ENCODE measurements at regions not wholly inside any gene's neighbourhood (a gene's known extent, or its start where the extent isn't known, plus 50 kb on each side); places are given as distances from the start of the nearest gene placed in this dataset.

DNA sequence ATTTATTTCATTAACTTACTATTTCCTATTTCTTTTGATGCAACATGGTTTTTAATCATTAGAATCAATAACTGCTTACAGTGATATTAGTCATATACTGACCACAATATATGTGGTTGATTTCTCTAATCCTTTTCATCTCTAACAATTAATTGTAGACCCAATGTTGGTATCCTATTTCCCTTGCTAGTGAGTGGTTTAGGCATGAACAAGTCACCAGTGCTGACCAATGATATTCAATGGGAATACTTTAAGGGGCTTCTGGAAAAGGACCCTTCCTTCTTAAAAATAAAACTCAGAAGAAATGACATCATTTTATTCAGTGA is 672.4 kb upstream of the GRAMD2B start:
- DNase-seq (ENCODE audit: low read depth), result no peak
- H3K4me3 ChIP-seq (ENCODE audit: control insufficient read depth, low read depth, low read length), result no peak overlapping the region
- TF ChIP-seq, protein P1, sequence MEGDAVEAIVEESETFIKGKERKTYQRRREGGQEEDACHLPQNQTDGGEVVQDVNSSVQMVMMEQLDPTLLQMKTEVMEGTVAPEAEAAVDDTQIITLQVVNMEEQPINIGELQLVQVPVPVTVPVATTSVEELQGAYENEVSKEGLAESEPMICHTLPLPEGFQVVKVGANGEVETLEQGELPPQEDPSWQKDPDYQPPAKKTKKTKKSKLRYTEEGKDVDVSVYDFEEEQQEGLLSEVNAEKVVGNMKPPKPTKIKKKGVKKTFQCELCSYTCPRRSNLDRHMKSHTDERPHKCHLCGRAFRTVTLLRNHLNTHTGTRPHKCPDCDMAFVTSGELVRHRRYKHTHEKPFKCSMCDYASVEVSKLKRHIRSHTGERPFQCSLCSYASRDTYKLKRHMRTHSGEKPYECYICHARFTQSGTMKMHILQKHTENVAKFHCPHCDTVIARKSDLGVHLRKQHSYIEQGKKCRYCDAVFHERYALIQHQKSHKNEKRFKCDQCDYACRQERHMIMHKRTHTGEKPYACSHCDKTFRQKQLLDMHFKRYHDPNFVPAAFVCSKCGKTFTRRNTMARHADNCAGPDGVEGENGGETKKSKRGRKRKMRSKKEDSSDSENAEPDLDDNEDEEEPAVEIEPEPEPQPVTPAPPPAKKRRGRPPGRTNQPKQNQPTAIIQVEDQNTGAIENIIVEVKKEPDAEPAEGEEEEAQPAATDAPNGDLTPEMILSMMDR (conservative IDR thresholded peaks at IDR 0.05; ENCODE audit: control insufficient read depth, insufficient read depth, low read depth, low read length), result no peak

DNA sequence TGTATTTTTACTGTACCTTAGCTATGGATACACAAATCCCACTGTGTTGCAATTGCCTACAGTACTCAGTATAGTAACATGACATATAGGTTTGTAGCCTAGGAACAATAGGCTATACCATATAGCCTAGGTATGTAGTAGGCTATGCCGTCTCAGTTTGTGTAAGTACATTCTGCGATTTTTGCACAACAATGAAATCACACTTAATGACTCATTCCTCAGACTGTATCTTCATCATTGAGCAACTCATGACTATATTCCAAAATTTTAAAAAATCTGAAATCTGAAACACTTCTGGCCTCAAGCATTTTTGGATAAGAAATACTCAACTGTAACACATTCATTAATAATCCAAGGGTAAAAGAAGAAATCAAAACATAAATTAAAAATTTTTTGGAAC is 666.8 kb upstream of the GRAMD2B start:
- TF ChIP-seq, protein P1 (conservative IDR thresholded peaks at IDR 0.05; ENCODE audit: control insufficient read depth, insufficient read depth, low read depth, low read length), result no peak
- no peak overlapping the region for H3K4me3 ChIP-seq (ENCODE audit: control insufficient read depth, low read depth, low read length)
- peak; percentile 60 for DNase-seq (ENCODE audit: low read depth)

GRCh38 chr5:125766706-125767105 is 656.5 kb upstream of the GRAMD2B start:
- no peak overlapping the region for H3K4me3 ChIP-seq (ENCODE audit: control insufficient read depth, low read depth, low read length)
- TF ChIP-seq, protein P1 (conservative IDR thresholded peaks at IDR 0.05; ENCODE audit: control insufficient read depth, insufficient read depth, low read depth, low read length), result no peak
- DNase-seq (ENCODE audit: low read depth), result no peak

- DNase-seq (ENCODE audit: low read depth), result no peak
- no peak overlapping the region for H3K4me3 ChIP-seq (ENCODE audit: control insufficient read depth, low read depth, low read length)
- TF ChIP-seq, protein P1 (conservative IDR thresholded peaks at IDR 0.05; ENCODE audit: control insufficient read depth, insufficient read depth, low read depth, low read length), result no peak
These were observed 647.3 kb upstream of the GRAMD2B start for GRCh38 chr5:125775896-125776295.

GRCh38 chr5:125776656-125777139 is 646.5 kb upstream of the GRAMD2B start:
- H3K4me3 ChIP-seq (ENCODE audit: control insufficient read depth, low read depth, low read length), result no peak overlapping the region
- no peak for DNase-seq (ENCODE audit: low read depth)
- TF ChIP-seq, protein P1 (conservative IDR thresholded peaks at IDR 0.05; ENCODE audit: control insufficient read depth, insufficient read depth, low read depth, low read length), result no peak

DNA sequence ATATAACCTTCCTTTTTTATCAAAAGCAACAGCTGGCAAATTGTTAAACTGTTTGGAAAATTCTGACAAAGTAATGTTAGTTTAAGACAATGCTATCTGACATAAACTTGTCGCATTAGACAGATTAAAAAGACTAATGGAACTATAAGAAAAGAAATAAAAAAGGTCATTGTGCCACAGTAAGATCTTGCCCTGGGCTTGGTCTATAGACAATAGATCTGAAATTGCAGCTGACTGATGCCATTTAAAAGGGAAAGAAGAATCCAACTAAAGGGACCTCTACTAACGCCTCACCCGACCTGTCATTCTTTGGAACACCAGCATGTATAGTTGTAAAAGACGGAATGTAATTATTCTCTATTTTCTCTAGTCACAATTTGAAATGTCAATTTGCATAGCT is 644.4 kb upstream of the GRAMD2B start:
- TF ChIP-seq, protein P1 (conservative IDR thresholded peaks at IDR 0.05; ENCODE audit: control insufficient read depth, insufficient read depth, low read depth, low read length), result no peak
- no peak for DNase-seq (ENCODE audit: low read depth)

DNA sequence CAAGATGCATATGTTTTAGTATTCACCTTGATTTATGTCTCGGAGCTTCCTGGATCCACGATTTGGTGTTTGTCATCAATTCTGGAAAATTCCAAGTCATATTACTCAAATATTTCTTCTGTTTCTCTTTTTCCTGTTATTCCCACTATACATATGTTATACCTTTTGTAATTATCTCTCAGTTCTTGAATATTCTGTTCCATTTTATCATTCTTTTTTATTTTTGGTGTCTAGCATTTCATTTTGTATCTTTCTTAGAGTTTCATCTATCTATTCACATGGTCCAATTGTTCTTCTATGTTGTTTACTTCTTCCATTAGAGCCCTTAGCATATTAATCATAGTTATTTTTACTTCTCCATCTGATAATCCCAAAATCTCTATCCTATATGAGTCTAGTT is 637.8 kb upstream of the GRAMD2B start:
- TF ChIP-seq, protein P1 (conservative IDR thresholded peaks at IDR 0.05; ENCODE audit: control insufficient read depth, insufficient read depth, low read depth, low read length), result no peak
- DNase-seq (ENCODE audit: low read depth), result no peak
- no peak overlapping the region for H3K4me3 ChIP-seq (ENCODE audit: control insufficient read depth, low read depth, low read length)

More for the DNA sequence above, 644.4 kb upstream of the GRAMD2B start:
- H3K4me3 ChIP-seq (ENCODE audit: control insufficient read depth, low read depth, low read length), result no peak overlapping the region

Data from fibroblast of mammary gland (primary cell).